ENCODE measurements at regions not wholly inside any gene's neighbourhood (a gene's known extent, or its start where the extent isn't known, plus 50 kb on each side); places are given as distances from the start of the nearest gene placed in this dataset.

GRCh38 chr15:79179108-79179561 lies 88.6 kb upstream of the RASGRF1 start:
- H3K4me3 ChIP-seq (replicated peaks in 1 of 4; ENCODE audit: control extremely low read depth in 1 of 4, insufficient read depth in 1 of 4, low read depth in 3 of 4, low read length in 4 of 4), result no peak overlapping the region
- H4K20me1 ChIP-seq (ENCODE audit: control insufficient read depth, extremely low read depth, insufficient read depth, low read length), result no peaks in the 10 kb centered on the region
- H3K9me3 ChIP-seq (ENCODE audit: control insufficient read depth, insufficient read depth, low read depth, low read length), result no peaks in the 10 kb centered on the region
- H3K79me2 ChIP-seq (ENCODE audit: control insufficient read depth, insufficient read depth, low read length), result no peaks in the 10 kb centered on the region
- no peak overlapping the region for H2AFZ ChIP-seq (ENCODE audit: low read length)
- no peak overlapping the region for H3K9ac ChIP-seq (ENCODE audit: insufficient read depth, low read length)
- H3K4me2 ChIP-seq (ENCODE audit: extremely low read depth, insufficient read depth, low read length), result no peak overlapping the region
- TF ChIP-seq CTCF (conservative IDR thresholded peaks at IDR 0.05 in 1 of 2, IDR thresholded peaks at IDR 0.05 in 1 of 2; ENCODE audit: low read depth in 1 of 2, low read length in 2 of 2), result no peak
- TF ChIP-seq EZH2 (IDR thresholded peaks at IDR 0.05; ENCODE audit: low read length, missing control alignments), result no peak
- H3K36me3 ChIP-seq (ENCODE audit: control insufficient read depth, insufficient read depth, low read length), result no peaks in the 10 kb centered on the region
- no peak overlapping the region for H3K27ac ChIP-seq (ENCODE audit: insufficient read depth, low read length)
- H3K27me3 ChIP-seq (ENCODE audit: control insufficient read depth, insufficient read depth, low read length), result no peaks in the 10 kb centered on the region
- peak; percentile 6 to 51 for DNase-seq (ENCODE audit: low read depth in 2 of 2)
- no peaks in the 10 kb centered on the region for H3K4me1 ChIP-seq (ENCODE audit: control insufficient read depth, extremely low read depth, insufficient read depth, low read length)

- no peak overlapping the region for H3K9ac ChIP-seq (ENCODE audit: insufficient read depth, low read length)
- TF ChIP-seq EZH2 (IDR thresholded peaks at IDR 0.05; ENCODE audit: low read length, missing control alignments) (no peak), CTCF (conservative IDR thresholded peaks at IDR 0.05 in 1 of 2, IDR thresholded peaks at IDR 0.05 in 1 of 2; ENCODE audit: low read depth in 1 of 2, low read length in 2 of 2) (no peak)
- DNase-seq (ENCODE audit: low read depth in 2 of 2), result no peak
- H3K4me2 ChIP-seq (ENCODE audit: extremely low read depth, insufficient read depth, low read length), result no peak overlapping the region
- H3K4me3 ChIP-seq (replicated peaks in 1 of 4; ENCODE audit: control extremely low read depth in 1 of 4, insufficient read depth in 1 of 4, low read depth in 3 of 4, low read length in 4 of 4), result no peak overlapping the region
- H3K36me3 ChIP-seq (ENCODE audit: control insufficient read depth, insufficient read depth, low read length), result no peaks in the 10 kb centered on the region
- H3K27me3 ChIP-seq (ENCODE audit: control insufficient read depth, insufficient read depth, low read length), result no peaks in the 10 kb centered on the region
- no peaks in the 10 kb centered on the region for H3K79me2 ChIP-seq (ENCODE audit: control insufficient read depth, insufficient read depth, low read length)
- no peaks in the 10 kb centered on the region for H4K20me1 ChIP-seq (ENCODE audit: control insufficient read depth, extremely low read depth, insufficient read depth, low read length)
- no peaks in the 10 kb centered on the region for H3K9me3 ChIP-seq (ENCODE audit: control insufficient read depth, insufficient read depth, low read depth, low read length)
- no peak overlapping the region for H2AFZ ChIP-seq (ENCODE audit: low read length)
- no peaks in the 10 kb centered on the region for H3K4me1 ChIP-seq (ENCODE audit: control insufficient read depth, extremely low read depth, insufficient read depth, low read length)
- H3K27ac ChIP-seq (ENCODE audit: insufficient read depth, low read length), result no peak overlapping the region
Observed at GRCh38 chr15:79178594-79178993, 88.0 kb upstream of the RASGRF1 start.

GRCh38 chr15:79176151-79176550 lies 85.6 kb upstream of the RASGRF1 start:
- Histone ChIP-seq H4K20me1 (ENCODE audit: control insufficient read depth, extremely low read depth, insufficient read depth, low read length) (no peaks in the 10 kb centered on the region), H3K27me3 (ENCODE audit: control insufficient read depth, insufficient read depth, low read length) (no peaks in the 10 kb centered on the region), H3K4me1 (ENCODE audit: control insufficient read depth, extremely low read depth, insufficient read depth, low read length) (no peaks in the 10 kb centered on the region), H3K9me3 (ENCODE audit: control insufficient read depth, insufficient read depth, low read depth, low read length) (no peaks in the 10 kb centered on the region), H3K27ac (ENCODE audit: insufficient read depth, low read length) (no peak overlapping the region), H3K4me3 (replicated peaks in 1 of 4; ENCODE audit: control extremely low read depth in 1 of 4, insufficient read depth in 1 of 4, low read depth in 3 of 4, low read length in 4 of 4) (no peak overlapping the region), H2AFZ (ENCODE audit: low read length) (no peak overlapping the region), H3K79me2 (ENCODE audit: control insufficient read depth, insufficient read depth, low read length) (no peaks in the 10 kb centered on the region), H3K36me3 (ENCODE audit: control insufficient read depth, insufficient read depth, low read length) (no peaks in the 10 kb centered on the region), H3K4me2 (ENCODE audit: extremely low read depth, insufficient read depth, low read length) (no peak overlapping the region), H3K9ac (ENCODE audit: insufficient read depth, low read length) (no peak overlapping the region)
- DNase-seq (ENCODE audit: low read depth in 2 of 2), result no peak
- no peak for TF ChIP-seq CTCF (conservative IDR thresholded peaks at IDR 0.05 in 1 of 2, IDR thresholded peaks at IDR 0.05 in 1 of 2; ENCODE audit: low read depth in 1 of 2, low read length in 2 of 2)
- no peak for TF ChIP-seq EZH2 (IDR thresholded peaks at IDR 0.05; ENCODE audit: low read length, missing control alignments)
